ENCODE measurements at regions not wholly inside any gene's neighbourhood (a gene's known extent, or its start where the extent isn't known, plus 50 kb on each side); places are given as distances from the start of the nearest gene placed in this dataset.

- TF ChIP-seq, protein P1, sequence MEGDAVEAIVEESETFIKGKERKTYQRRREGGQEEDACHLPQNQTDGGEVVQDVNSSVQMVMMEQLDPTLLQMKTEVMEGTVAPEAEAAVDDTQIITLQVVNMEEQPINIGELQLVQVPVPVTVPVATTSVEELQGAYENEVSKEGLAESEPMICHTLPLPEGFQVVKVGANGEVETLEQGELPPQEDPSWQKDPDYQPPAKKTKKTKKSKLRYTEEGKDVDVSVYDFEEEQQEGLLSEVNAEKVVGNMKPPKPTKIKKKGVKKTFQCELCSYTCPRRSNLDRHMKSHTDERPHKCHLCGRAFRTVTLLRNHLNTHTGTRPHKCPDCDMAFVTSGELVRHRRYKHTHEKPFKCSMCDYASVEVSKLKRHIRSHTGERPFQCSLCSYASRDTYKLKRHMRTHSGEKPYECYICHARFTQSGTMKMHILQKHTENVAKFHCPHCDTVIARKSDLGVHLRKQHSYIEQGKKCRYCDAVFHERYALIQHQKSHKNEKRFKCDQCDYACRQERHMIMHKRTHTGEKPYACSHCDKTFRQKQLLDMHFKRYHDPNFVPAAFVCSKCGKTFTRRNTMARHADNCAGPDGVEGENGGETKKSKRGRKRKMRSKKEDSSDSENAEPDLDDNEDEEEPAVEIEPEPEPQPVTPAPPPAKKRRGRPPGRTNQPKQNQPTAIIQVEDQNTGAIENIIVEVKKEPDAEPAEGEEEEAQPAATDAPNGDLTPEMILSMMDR (IDR thresholded peaks at IDR 0.05) = no peak
- TF ChIP-seq USF2 (IDR thresholded peaks at IDR 0.05) (no peak), RAD21 (conservative IDR thresholded peaks at IDR 0.05 in 1 of 2, IDR thresholded peaks at IDR 0.05 in 1 of 2) (no peak)
These were observed 683.5 kb upstream of the CA10 start for GRCh38 chr17:52841971-52842370.

Data from A549 (cell line).